IMR-90 (cell line): ENCODE measurements at regions not wholly inside any gene's neighbourhood (a gene's known extent, or its start where the extent isn't known, plus 50 kb on each side); places are given as distances from the start of the nearest gene placed in this dataset.

Source experiments
- ATAC-seq: fragments of 200-7000 bp; cut with Tn5 transposase; 2 replicates; pipeline ENCODE4 v1.9.1; 2020; ENCODE audit warnings: low read depth, mild to moderate bottlenecking, moderate library complexity
- BruUV-seq: library from RNA; stranded (reverse); fragments of 400-500 nt; replicated peaks from 2 replicates; lab custom pipeline; 2021; lab: Mats Ljungman, UMichigan
- CTCF ChIA-PET: fragments of 300-600 bp; formaldehyde crosslinking; extraction: SDS; loops from one replicate; lab custom pipeline; 2021; ENCODE audit warnings: antibody characterized with exemption; lab: Yijun Ruan, JAX
- POLR2A ChIA-PET: fragments of 300-600 bp; sonication (Branson Sonifier 250); formaldehyde crosslinking; loops from one replicate; lab custom pipeline; 2022; ENCODE audit warnings: antibody characterized with exemption; ENCODE audit not compliant: unreplicated experiment; lab: Charles Lee
- DNase-seq: peaks from one replicate; pipeline ENCODE4 v3.0.0; 2013
- H2AFZ ChIP-seq: replicated peaks from 2 replicates; pipeline ENCODE3; 2013; ENCODE audit warnings: low read length, mild to moderate bottlenecking; ENCODE audit not compliant: poor library complexity
- H2AK5ac ChIP-seq: 2 replicates; pipeline ENCODE4 v1.6.1; 2013; ENCODE audit warnings: low read depth, low read length, inconsistent platforms
- H2AK9ac ChIP-seq: replicated peaks from 2 replicates; pipeline ENCODE3; 2013; ENCODE audit warnings: mild to moderate bottlenecking, low read depth, low read length, moderate library complexity; ENCODE audit not compliant: poor library complexity
- H2BK120ac ChIP-seq: 2 replicates; pipeline ENCODE4 v1.6.1; 2013; ENCODE audit warnings: low read depth, low read length, inconsistent platforms
- H2BK15ac ChIP-seq: 3 replicates; pipeline ENCODE4 v1.6.1; 2013; ENCODE audit warnings: low read depth, low read length, inconsistent platforms
- H2BK20ac ChIP-seq: 2 replicates; pipeline ENCODE4 v1.6.1; 2013; ENCODE audit warnings: low read depth, mild to moderate bottlenecking, inconsistent platforms, low read length, moderate library complexity
- H2BK5ac ChIP-seq: 2 replicates; pipeline ENCODE4 v1.6.1; 2013; ENCODE audit warnings: mild to moderate bottlenecking, low read depth, low read length, inconsistent platforms; ENCODE audit not compliant: poor library complexity, severe bottlenecking
- H3K14ac ChIP-seq: replicated peaks from 2 replicates; pipeline ENCODE4 v1.6.1; 2013; ENCODE audit warnings: low read depth, low read length, inconsistent platforms
- H3K18ac ChIP-seq: 2 replicates; pipeline ENCODE4 v1.6.1; 2013; ENCODE audit warnings: low read depth, low read length, control low read depth
- H3K23ac ChIP-seq: 2 replicates; pipeline ENCODE4 v1.6.1; 2013; ENCODE audit warnings: low read depth, low read length, inconsistent platforms
- H3K27ac ChIP-seq: 2 replicates; pipeline ENCODE4 v1.5.1; 2013; ENCODE audit warnings: mild to moderate bottlenecking, control low read depth, low read length; ENCODE audit not compliant: insufficient read depth
- H3K27me3 ChIP-seq: 2 replicates; pipeline ENCODE4 v1.6.1; 2013; ENCODE audit warnings: low read length; ENCODE audit not compliant: control insufficient read depth, insufficient read depth
- H3K36me3 ChIP-seq: 2 replicates; pipeline ENCODE4 v1.6.1; 2013; ENCODE audit warnings: low read length, mixed read lengths; ENCODE audit not compliant: control insufficient read depth, insufficient read depth
- H3K4ac ChIP-seq: 2 replicates; pipeline ENCODE4 v1.6.1; 2013; ENCODE audit warnings: low read depth, low read length, inconsistent platforms
- H3K4me1 ChIP-seq: 2 replicates; pipeline ENCODE4 v1.6.1; 2013; ENCODE audit warnings: low read length, mixed read lengths; ENCODE audit not compliant: control insufficient read depth, insufficient read depth
- H3K4me2 ChIP-seq: 2 replicates; pipeline ENCODE4 v1.6.1; 2013; ENCODE audit warnings: low read depth, mild to moderate bottlenecking, control low read depth, low read length, moderate library complexity
- H3K4me3 ChIP-seq: 2 replicates; pipeline ENCODE4 v1.5.1; 2013; ENCODE audit warnings: low read depth, mild to moderate bottlenecking, control low read depth, low read length, moderate library complexity; ENCODE audit not compliant: insufficient read depth
- H3K56ac ChIP-seq: 2 replicates; pipeline ENCODE4 v1.6.1; 2013; ENCODE audit warnings: low read length, inconsistent platforms; ENCODE audit not compliant: insufficient read depth; ENCODE audit errors: extremely low read depth
- H3K79me1 ChIP-seq, 2 experiments: 2 replicates each; pipeline ENCODE4 v1.6.1; 2013; ENCODE audit warnings: low read length in 2 of 2, inconsistent platforms in 1 of 2, low read depth in 1 of 2
- H3K9ac ChIP-seq: 2 replicates; pipeline ENCODE4 v1.6.1; 2013; ENCODE audit warnings: low read depth, low read length, control low read depth
- H3K9me1 ChIP-seq: 2 replicates; pipeline ENCODE4 v1.6.1; 2013; ENCODE audit warnings: low read length, inconsistent platforms; ENCODE audit not compliant: insufficient read depth
- H3K9me3 ChIP-seq: 2 replicates; pipeline ENCODE4 v1.6.1; 2013; ENCODE audit warnings: low read length; ENCODE audit not compliant: control insufficient read depth, insufficient read depth
- H4K20me1 ChIP-seq: 2 replicates; pipeline ENCODE4 v1.6.1; 2013; ENCODE audit warnings: low read length, inconsistent platforms; ENCODE audit not compliant: insufficient read depth
- H4K5ac ChIP-seq: 2 replicates; pipeline ENCODE4 v1.6.1; 2013; ENCODE audit warnings: mild to moderate bottlenecking, low read depth, low read length, control low read depth
- H4K8ac ChIP-seq, 2 experiments: 2 replicates each; pipeline ENCODE4 v1.6.1; 2013; ENCODE audit warnings: low read depth in 2 of 2, low read length in 2 of 2, control low read depth in 1 of 2, inconsistent platforms in 1 of 2
- H4K91ac ChIP-seq: 2 replicates; pipeline ENCODE4 v1.6.1; 2013; ENCODE audit warnings: low read depth, low read length, inconsistent platforms; ENCODE audit not compliant: insufficient read depth
- RAD21 ChIP-seq: IDR thresholded peaks from 2 replicates; pipeline ENCODE4 v1.6.1; 2012; ENCODE audit warnings: low read length, improper control_type of control experiment
- RCOR1 ChIP-seq: IDR thresholded peaks from 2 replicates; pipeline ENCODE4 v1.6.1; 2012; ENCODE audit warnings: mild to moderate bottlenecking, low read length, improper control_type of control experiment; ENCODE audit not compliant: insufficient replicate concordance
- WGBS, 2 experiments: methylation state at CpG; one replicate each; pipeline versions ENCODE4 v1.1.5 to v1.1.7; 2013; ENCODE audit warnings: missing lambda C conversion rate in 2 of 2; ENCODE audit not compliant: insufficient read length in 1 of 2; ENCODE audit errors: extremely low coverage in 2 of 2; 5-methylcytosine and 5-hydroxymethylcytosine counted together
- dilution Hi-C: fragments of 300-500 bp; cut with HindIII; formaldehyde crosslinking; loops from one replicate; pipeline ENCODE4 v1.14.3; 2018; ENCODE audit warnings: low sequenced_read_pairs; ENCODE audit not compliant: unreplicated experiment
- in situ Hi-C: fragments of 300-500 bp; cut with MboI; formaldehyde crosslinking; loops from 3 replicates; pipeline ENCODE4 v1.14.3; 2019; ENCODE audit warnings: low sequenced_read_pairs, inconsistent platforms, mixed read lengths
- intact Hi-C: fragments of 100-400 bp; cut with micrococcal nuclease; formaldehyde crosslinking; loops from 2 replicates; pipeline ENCODE4 v1.10.0; 2022

- no TSS peak for BruUV-seq
- no peak overlapping the region for H4K5ac ChIP-seq
- intact Hi-C loops (no loop called here), in situ Hi-C loops (no loop called here), dilution Hi-C loops (no loop called here)
- H3K9ac ChIP-seq = no peak overlapping the region
- H3K36me3 ChIP-seq = no peaks in the 10 kb centered on the region
- no peak overlapping the region for H2BK15ac ChIP-seq
- no peak overlapping the region for H3K4ac ChIP-seq
- H2AFZ ChIP-seq = no peak overlapping the region
- no peak overlapping the region for H4K91ac ChIP-seq
- H3K9me1 ChIP-seq = no peaks in the 10 kb centered on the region
- H3K4me2 ChIP-seq = no peak overlapping the region
- H3K4me1 ChIP-seq = no peaks in the 10 kb centered on the region
- no peak overlapping the region for H3K56ac ChIP-seq
- no peak overlapping the region for H4K8ac ChIP-seq
- H3K79me1 ChIP-seq = no peaks in the 10 kb centered on the region
- no peak overlapping the region for H3K14ac ChIP-seq
- H3K4me3 ChIP-seq = no peak overlapping the region
- CTCF ChIA-PET = no interaction called here
- no peak for DNase-seq
- H3K27me3 ChIP-seq = no peaks in the 10 kb centered on the region
- no CpG with 5 or more reads among the region's 2 CpGs for WGBS, 2 experiments
- no peak overlapping the region for H2AK5ac ChIP-seq
- H4K20me1 ChIP-seq = no peaks in the 10 kb centered on the region
- H2BK5ac ChIP-seq = no peak overlapping the region
- no peak overlapping the region for H2BK120ac ChIP-seq
- peaks cover 6% of the 10 kb centered on the region; the same call in 1 of the 2 replicates for H3K9me3 ChIP-seq
- no peak overlapping the region for H2BK20ac ChIP-seq
- no peak overlapping the region for H2AK9ac ChIP-seq
- H3K27ac ChIP-seq = no peak overlapping the region
- H3K18ac ChIP-seq = no peak overlapping the region
- no peak for TF ChIP-seq RAD21
- no peak for TF ChIP-seq RCOR1
- no peak for ATAC-seq
- no peak overlapping the region for H3K23ac ChIP-seq
- POLR2A ChIA-PET = no interaction called here
Observed at GRCh38 chr14:40416565-40416964, 984.3 kb upstream of the FBXO33 start.
